ENCODE measurements at regions not wholly inside any gene's neighbourhood (a gene's known extent, or its start where the extent isn't known, plus 50 kb on each side); places are given as distances from the start of the nearest gene placed in this dataset.

GRCh38 chr3:118196183-118196582 is 838.5 kb downstream of the IGSF11 start:
- no peak for TF ChIP-seq CTCF (IDR thresholded peaks at IDR 0.05; ENCODE audit: low read depth, low read length)
- no peak for TF ChIP-seq POLR2A (IDR thresholded peaks at IDR 0.05; ENCODE audit: extremely low read depth, insufficient read length)
